ENCODE measurements at regions not wholly inside any gene's neighbourhood (a gene's known extent, or its start where the extent isn't known, plus 50 kb on each side); places are given as distances from the start of the nearest gene placed in this dataset.

GRCh38 chr6:147973806-147974205 lies 368.8 kb upstream of the SASH1 start:
- intact Hi-C loops (cut with DNase I) = no loop called here
- H3K27ac ChIP-seq = no peak overlapping the region
- no peaks in the 10 kb centered on the region for H3K27me3 ChIP-seq
- H3K4me3 ChIP-seq = no peak overlapping the region
- ATAC-seq (no peak), DNase-seq (no peak)
- no peaks in the 10 kb centered on the region for H3K36me3 ChIP-seq (replicated peaks in 1 of 2; ENCODE audit: insufficient read depth in 1 of 2, low read depth in 2 of 2)
- TF ChIP-seq CTCF (IDR thresholded peaks at IDR 0.05) (no peak), POLR2A (IDR thresholded peaks at IDR 0.05) (no peak)
- H3K4me1 ChIP-seq = no peaks in the 10 kb centered on the region
- WGBS, 2 donors = 48 to 61% methylated on average over 5 of the region's 5 CpGs
- no peaks in the 10 kb centered on the region for H3K9me3 ChIP-seq

DNA sequence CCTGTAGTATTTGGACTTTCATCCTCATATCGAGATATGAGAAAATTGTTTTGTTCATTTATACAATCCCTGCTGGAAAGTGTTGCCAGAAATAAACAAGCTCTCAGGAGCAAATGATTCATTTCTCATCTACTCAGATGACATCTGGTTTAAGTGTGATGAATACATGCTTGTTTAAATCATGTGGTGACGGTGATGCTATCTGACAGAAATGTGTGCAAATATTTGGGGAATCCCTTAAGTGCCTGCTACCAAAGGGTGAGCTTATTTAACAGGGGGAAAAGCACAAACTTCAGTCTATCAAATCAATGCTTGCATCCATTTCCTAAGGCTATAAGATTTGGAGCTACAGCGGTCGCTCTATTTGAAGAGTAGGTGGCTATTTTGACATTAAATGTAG lies 368.3 kb upstream of the SASH1 start:
- Histone ChIP-seq H3K4me1 (no peaks in the 10 kb centered on the region), H3K36me3 (replicated peaks in 1 of 2; ENCODE audit: insufficient read depth in 1 of 2, low read depth in 2 of 2) (no peaks in the 10 kb centered on the region), H3K9me3 (no peaks in the 10 kb centered on the region), H3K27me3 (no peaks in the 10 kb centered on the region), H3K27ac (no peak overlapping the region), H3K4me3 (no peak overlapping the region)
- intact Hi-C loops (cut with DNase I) = no loop called here
- DNase-seq (no peak), ATAC-seq (no peak)
- TF ChIP-seq CTCF (IDR thresholded peaks at IDR 0.05) = no peak
- no peak for TF ChIP-seq POLR2A (IDR thresholded peaks at IDR 0.05)
- 44 to 51% methylated on average over 4 of the region's 4 CpGs for WGBS, 2 donors

DNA sequence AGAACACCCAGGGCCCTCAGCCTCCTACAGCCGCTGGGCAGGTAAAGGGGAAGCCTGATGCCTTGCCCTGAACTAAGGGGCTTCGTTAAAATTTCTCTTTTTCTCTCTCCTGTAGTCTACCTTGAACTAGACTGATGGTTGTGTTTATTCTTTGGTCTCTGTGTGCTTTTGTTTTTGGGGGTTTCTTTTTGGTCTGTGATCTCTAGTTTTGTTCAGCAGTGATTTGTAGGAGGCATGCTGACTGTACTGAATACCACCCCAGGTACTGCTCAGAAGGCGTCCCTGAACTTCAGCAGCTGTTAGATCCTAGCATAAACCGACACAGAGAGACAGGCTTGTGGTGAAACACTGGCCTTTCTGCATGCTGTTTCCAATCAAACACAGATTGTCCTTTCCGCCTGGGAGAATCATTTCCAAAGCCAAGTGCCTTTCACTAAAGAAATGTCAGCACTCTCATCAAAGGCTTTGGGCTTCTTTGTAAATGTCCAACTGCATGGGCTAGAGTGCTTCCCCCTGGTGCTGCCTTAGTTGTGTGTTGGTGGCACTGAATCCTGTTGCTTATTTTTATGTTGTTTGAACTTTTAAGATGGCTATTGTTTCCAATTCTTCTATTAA lies 364.7 kb upstream of the SASH1 start:
- no peak overlapping the region for H3K27ac ChIP-seq
- no peaks in the 10 kb centered on the region for H3K27me3 ChIP-seq
- ATAC-seq (no peak), DNase-seq (no peak)
- H3K4me1 ChIP-seq = no peaks in the 10 kb centered on the region
- TF ChIP-seq CTCF (IDR thresholded peaks at IDR 0.05) (no peak), POLR2A (IDR thresholded peaks at IDR 0.05) (no peak)
- 51 to 74% methylated on average over 5 of the region's 5 CpGs for WGBS, 2 donors
- intact Hi-C loops (cut with DNase I) = no loop called here
- H3K4me3 ChIP-seq = no peak overlapping the region
- H3K9me3 ChIP-seq = no peaks in the 10 kb centered on the region
- H3K36me3 ChIP-seq (replicated peaks in 1 of 2; ENCODE audit: insufficient read depth in 1 of 2, low read depth in 2 of 2) = no peaks in the 10 kb centered on the region

DNA sequence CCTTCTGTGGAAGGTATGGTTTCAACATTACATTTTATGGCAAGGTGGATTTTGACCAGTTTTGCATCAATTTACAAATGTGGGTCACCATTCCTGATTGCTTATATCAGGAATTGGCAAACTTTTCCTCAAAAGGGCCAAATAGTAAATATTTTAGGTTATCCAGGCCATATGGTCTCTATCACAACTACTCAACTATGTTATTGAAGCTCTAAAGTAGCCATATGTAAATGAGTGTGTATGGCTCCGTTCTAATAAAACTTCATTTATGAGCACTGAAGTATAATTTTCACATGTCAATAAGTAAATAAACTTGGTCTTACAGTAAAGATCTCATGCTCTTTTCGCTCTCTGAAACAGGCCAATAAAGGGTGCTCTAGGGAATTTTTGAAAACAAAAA lies 362.7 kb upstream of the SASH1 start:
- H3K27ac ChIP-seq = no peak overlapping the region
- no peaks in the 10 kb centered on the region for H3K4me1 ChIP-seq
- H3K36me3 ChIP-seq (replicated peaks in 1 of 2; ENCODE audit: insufficient read depth in 1 of 2, low read depth in 2 of 2) = no peaks in the 10 kb centered on the region
- intact Hi-C loops (cut with DNase I) = no loop called here
- H3K9me3 ChIP-seq = no peaks in the 10 kb centered on the region
- no peak overlapping the region for H3K4me3 ChIP-seq
- ATAC-seq = no peak
- DNase-seq = no peak
- no peak for TF ChIP-seq POLR2A (IDR thresholded peaks at IDR 0.05)
- no peak for TF ChIP-seq CTCF (IDR thresholded peaks at IDR 0.05)
- no peaks in the 10 kb centered on the region for H3K27me3 ChIP-seq
- 87 to 88% methylated on average over 2 of the region's 2 CpGs for WGBS, 2 donors

GRCh38 chr6:147983581-147984366 lies 358.9 kb upstream of the SASH1 start:
- Histone ChIP-seq H3K36me3 (replicated peaks in 1 of 2; ENCODE audit: insufficient read depth in 1 of 2, low read depth in 2 of 2) (no peaks in the 10 kb centered on the region), H3K27ac (no peak overlapping the region), H3K4me3 (no peak overlapping the region), H3K9me3 (no peaks in the 10 kb centered on the region), H3K4me1 (no peaks in the 10 kb centered on the region), H3K27me3 (no peaks in the 10 kb centered on the region)
- TF ChIP-seq CTCF (IDR thresholded peaks at IDR 0.05) (no peak), POLR2A (IDR thresholded peaks at IDR 0.05) (no peak)
- DNase-seq = no peak
- ATAC-seq = no peak
- intact Hi-C loops (cut with DNase I) = no loop called here
- 42 to 55% methylated on average over 6 of the region's 6 CpGs for WGBS, 2 donors

Data from body of pancreas (tissue), 4 donors.